MCF 10A (cell line): ENCODE measurements at regions not wholly inside any gene's neighbourhood (a gene's known extent, or its start where the extent isn't known, plus 50 kb on each side); places are given as distances from the start of the nearest gene placed in this dataset.

Source experiments
- BruUV-seq: library from RNA; stranded (reverse); fragments of 400-500 nt; replicated peaks from 2 replicates; lab custom pipeline; 2021; lab: Mats Ljungman, UMichigan
- CTCF ChIA-PET: fragments of 300-600 bp; sonication (Branson Sonifier 250); formaldehyde crosslinking; extraction: SDS; loops from one replicate; lab custom pipeline; 2021; ENCODE audit warnings: antibody characterized with exemption, inconsistent platforms; lab: Yijun Ruan, JAX
- POLR2A ChIA-PET: fragments of 300-600, 350-650 bp; sonication (Branson Sonifier 250); formaldehyde crosslinking; extraction: SDS; loops from one replicate; lab custom pipeline; 2020; ENCODE audit warnings: antibody characterized with exemption, inconsistent platforms; lab: Yijun Ruan, JAX
- DNase-seq: peaks from one replicate; pipeline ENCODE4 v3.0.0-alpha.2; 2018; ENCODE audit not compliant: unreplicated experiment
- H3K27ac Mint-ChIP-seq: one replicate; pipeline ENCODE4 v1.8.0; 2022; ENCODE audit warnings: mild to moderate bottlenecking, low read depth, mixed read lengths; ENCODE audit not compliant: unreplicated experiment
- H3K27me3 Mint-ChIP-seq: one replicate; pipeline ENCODE4 v1.8.0; 2022; ENCODE audit warnings: mixed read lengths; ENCODE audit not compliant: insufficient read depth, unreplicated experiment
- H3K36me3 Mint-ChIP-seq: one replicate; pipeline ENCODE4 v1.8.0; 2022; ENCODE audit warnings: mild to moderate bottlenecking, moderate library complexity, mixed read lengths; ENCODE audit not compliant: insufficient read depth, unreplicated experiment
- H3K4me1 Mint-ChIP-seq: one replicate; pipeline ENCODE4 v1.8.0; 2022; ENCODE audit warnings: mixed read lengths; ENCODE audit not compliant: insufficient read depth, unreplicated experiment
- H3K4me3 Mint-ChIP-seq: one replicate; pipeline ENCODE4 v1.8.0; 2022; ENCODE audit warnings: mild to moderate bottlenecking, moderate library complexity, mixed read lengths; ENCODE audit not compliant: unreplicated experiment
- H3K9me3 Mint-ChIP-seq: one replicate; pipeline ENCODE4 v1.8.0; 2022; ENCODE audit warnings: mixed read lengths; ENCODE audit not compliant: unreplicated experiment
- intact Hi-C: fragments of 100-400 bp; cut with micrococcal nuclease; formaldehyde crosslinking; loops from 2 replicates; pipeline ENCODE4 v1.14.1; 2022
- TF ChIP-seq, protein P1 (sequence below): fragments of 200-600 bp; IDR thresholded peaks from one replicate; pipeline ENCODE4 v1.8.0; 2022; ENCODE audit warnings: antibody characterized with exemption, mild to moderate bottlenecking; ENCODE audit not compliant: unreplicated experiment

DNA sequence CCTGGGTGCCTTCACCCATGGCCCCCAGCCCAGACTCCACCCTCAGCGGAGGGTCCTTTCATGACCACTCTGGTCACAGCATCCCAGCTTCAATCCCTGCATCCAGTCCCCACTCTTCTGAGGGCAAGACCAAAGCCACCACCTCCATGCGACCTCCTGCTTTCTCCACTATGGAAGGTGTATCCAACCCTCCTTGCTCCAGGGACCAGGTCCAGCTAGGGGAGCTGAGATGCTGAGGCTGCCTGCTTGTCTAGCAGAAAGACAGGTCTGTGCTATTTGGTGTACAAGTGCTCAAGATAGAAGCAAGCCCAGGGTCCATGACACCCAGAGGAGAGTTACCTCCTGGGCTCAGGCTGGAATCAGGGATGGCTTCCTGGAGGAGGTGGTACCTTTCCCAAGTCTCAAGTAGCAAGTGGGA, 73.8 kb upstream of the RAB6C start:
- no peak for DNase-seq
- intact Hi-C loops = no loop called here
- peaks cover 5% of the 10 kb centered on the region for H3K9me3 Mint-ChIP-seq
- H3K27me3 Mint-ChIP-seq = no peaks in the 10 kb centered on the region
- no TSS peak for BruUV-seq
- TF ChIP-seq, protein P1, sequence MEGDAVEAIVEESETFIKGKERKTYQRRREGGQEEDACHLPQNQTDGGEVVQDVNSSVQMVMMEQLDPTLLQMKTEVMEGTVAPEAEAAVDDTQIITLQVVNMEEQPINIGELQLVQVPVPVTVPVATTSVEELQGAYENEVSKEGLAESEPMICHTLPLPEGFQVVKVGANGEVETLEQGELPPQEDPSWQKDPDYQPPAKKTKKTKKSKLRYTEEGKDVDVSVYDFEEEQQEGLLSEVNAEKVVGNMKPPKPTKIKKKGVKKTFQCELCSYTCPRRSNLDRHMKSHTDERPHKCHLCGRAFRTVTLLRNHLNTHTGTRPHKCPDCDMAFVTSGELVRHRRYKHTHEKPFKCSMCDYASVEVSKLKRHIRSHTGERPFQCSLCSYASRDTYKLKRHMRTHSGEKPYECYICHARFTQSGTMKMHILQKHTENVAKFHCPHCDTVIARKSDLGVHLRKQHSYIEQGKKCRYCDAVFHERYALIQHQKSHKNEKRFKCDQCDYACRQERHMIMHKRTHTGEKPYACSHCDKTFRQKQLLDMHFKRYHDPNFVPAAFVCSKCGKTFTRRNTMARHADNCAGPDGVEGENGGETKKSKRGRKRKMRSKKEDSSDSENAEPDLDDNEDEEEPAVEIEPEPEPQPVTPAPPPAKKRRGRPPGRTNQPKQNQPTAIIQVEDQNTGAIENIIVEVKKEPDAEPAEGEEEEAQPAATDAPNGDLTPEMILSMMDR = no peak
- H3K36me3 Mint-ChIP-seq = no peaks in the 10 kb centered on the region
- no peak overlapping the region for H3K27ac Mint-ChIP-seq
- H3K4me1 Mint-ChIP-seq = no peaks in the 10 kb centered on the region
- ChIA-PET CTCF (interaction anchor here (0.7 kb wide), 1 partner anchor 69 kb away, joined by 3 read pairs; no protein-coding TSS in a partner anchor), POLR2A (no interaction called here)
- H3K4me3 Mint-ChIP-seq = no peak overlapping the region

DNA sequence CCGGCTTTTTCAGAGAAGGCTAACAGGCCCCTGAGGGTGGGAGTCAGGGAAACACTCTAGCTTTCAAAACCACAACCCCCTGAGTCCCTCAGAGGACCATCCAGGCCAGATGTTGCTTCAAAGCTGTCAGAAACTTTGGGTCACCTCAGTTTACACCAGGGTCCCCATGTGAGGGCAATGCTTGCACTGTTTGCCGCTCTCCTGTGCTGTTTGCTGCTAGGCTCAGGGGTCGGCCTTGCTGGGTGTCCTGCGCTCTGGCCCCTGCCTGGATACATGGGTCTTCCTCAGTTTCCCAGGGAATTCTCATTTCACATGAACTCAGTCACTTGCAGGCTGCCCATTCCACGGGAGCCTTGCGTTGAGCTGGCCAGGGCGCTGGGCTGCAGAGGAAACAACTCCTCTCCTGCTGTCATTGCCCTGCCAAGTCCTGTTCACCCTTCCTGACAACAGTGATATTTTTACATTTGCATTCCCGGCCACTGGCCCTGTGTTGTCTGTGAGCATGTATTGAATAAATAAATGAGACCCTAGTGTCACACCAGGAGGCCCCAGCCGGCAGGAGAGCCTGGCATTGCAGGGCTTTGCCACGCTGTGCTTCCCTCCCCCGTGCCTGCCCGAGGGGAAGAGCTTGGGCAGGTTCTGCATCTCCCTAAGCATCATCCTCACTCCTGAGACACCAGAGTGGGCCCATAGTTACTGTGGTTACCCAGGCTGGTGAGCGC, 73.2 kb upstream of the RAB6C start:
- H3K4me1 Mint-ChIP-seq = no peaks in the 10 kb centered on the region
- H3K27me3 Mint-ChIP-seq = no peaks in the 10 kb centered on the region
- no TSS peak for BruUV-seq
- no peak overlapping the region for H3K27ac Mint-ChIP-seq
- intact Hi-C loops = no loop called here
- ChIA-PET CTCF (interaction anchor here (0.7 kb wide), 1 partner anchor 70 kb away, joined by 3 read pairs; no protein-coding TSS in a partner anchor), POLR2A (no interaction called here)
- DNase-seq = no peak
- H3K36me3 Mint-ChIP-seq = no peaks in the 10 kb centered on the region
- TF ChIP-seq, protein P1 = no peak
- no peak overlapping the region for H3K4me3 Mint-ChIP-seq
- H3K9me3 Mint-ChIP-seq = no peaks in the 10 kb centered on the region

DNA sequence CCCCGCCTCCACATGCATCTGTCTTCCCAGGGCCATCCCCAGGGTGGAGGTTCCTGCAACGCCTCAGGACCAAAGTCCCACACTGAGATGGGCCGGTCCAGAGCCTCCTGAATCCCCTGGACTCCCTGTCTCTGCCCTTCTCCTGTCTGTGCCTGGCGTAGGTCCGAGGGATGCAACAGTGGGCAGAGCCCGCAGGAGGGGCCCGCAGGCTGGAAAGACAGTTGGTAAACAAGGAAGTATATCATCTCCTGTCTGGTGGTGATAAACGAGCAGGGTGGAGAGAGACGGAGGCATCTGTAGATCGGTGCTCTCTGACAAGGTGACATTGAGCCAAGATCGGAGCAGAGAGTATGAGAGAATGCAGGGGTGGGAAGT, 72.6 kb upstream of the RAB6C start:
- Mint-ChIP-seq H3K27ac (peak overlapping the region; percentile 4), H3K4me1 (no peaks in the 10 kb centered on the region), H3K9me3 (no peaks in the 10 kb centered on the region), H3K27me3 (no peaks in the 10 kb centered on the region), H3K4me3 (no peak overlapping the region), H3K36me3 (no peaks in the 10 kb centered on the region)
- intact Hi-C loops = no loop called here
- DNase-seq = no peak
- ChIA-PET POLR2A (no interaction called here), CTCF (no interaction called here)
- no TSS peak for BruUV-seq
- TF ChIP-seq, protein P1 = no peak

DNA sequence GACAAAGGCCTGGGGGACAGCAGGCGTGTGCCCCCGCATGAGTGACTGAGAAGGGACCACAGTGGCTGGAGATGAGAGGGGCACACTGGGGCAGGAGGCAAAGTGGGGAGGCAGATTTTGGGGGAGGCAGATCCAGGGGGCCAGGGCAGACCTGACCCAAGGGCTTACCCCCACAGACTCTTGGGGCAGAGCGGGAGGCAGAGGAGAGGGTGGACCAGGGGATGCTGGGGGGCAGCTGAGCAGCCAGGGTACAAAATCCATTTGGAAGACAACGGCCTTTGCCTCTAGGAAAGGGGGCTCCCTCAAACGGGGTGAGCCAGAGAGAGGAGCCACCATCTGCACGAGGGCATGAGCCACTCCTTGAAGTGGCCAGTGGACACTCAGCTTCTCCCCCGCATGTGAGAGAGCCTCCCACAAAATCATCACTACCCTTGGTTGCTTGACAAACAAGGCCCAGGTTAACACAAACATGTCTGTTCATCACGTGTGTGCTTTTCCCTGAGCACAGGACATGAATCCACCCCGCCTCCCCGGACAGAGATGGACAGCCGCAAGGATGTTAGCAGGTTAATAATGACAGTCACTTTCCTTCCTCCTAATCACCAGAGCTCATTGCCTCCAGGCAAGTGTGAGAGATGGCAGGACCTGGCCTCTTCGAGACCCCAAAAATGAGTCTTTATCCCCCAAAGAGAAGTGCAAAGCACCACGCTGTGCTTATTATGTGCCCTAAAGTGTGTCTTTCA, 72.0 kb upstream of the RAB6C start:
- intact Hi-C loops = no loop called here
- TF ChIP-seq, protein P1 = no peak
- CTCF ChIA-PET = no interaction called here

More for the DNA sequence above, 72.0 kb upstream of the RAB6C start:
- no peak for DNase-seq
- POLR2A ChIA-PET = no interaction called here
- H3K27me3 Mint-ChIP-seq = no peaks in the 10 kb centered on the region
- H3K9me3 Mint-ChIP-seq = no peaks in the 10 kb centered on the region
- H3K4me3 Mint-ChIP-seq = no peak overlapping the region
- no peaks in the 10 kb centered on the region for H3K4me1 Mint-ChIP-seq
- H3K36me3 Mint-ChIP-seq = no peaks in the 10 kb centered on the region
- no TSS peak for BruUV-seq
- H3K27ac Mint-ChIP-seq = peak overlapping the region; percentile 4
